ENCODE measurements at regions not wholly inside any gene's neighbourhood (a gene's known extent, or its start where the extent isn't known, plus 50 kb on each side); places are given as distances from the start of the nearest gene placed in this dataset.

- intact Hi-C loops (cut with micrococcal nuclease; ENCODE audit: unreplicated experiment), result no loop called here
- H3K4me1 ChIP-seq (ENCODE audit: control insufficient read depth, insufficient read depth, low read length), result no peaks in the 10 kb centered on the region
- ChIA-PET RAD21 (ENCODE audit: unreplicated experiment) (no interaction called here), SMC1A (ENCODE audit: uncharacterized antibody, unreplicated experiment) (no interaction called here), POLR2A (no interaction called here), CTCF (no interaction called here)
- BruUV-seq (replicated peaks), result no TSS peak
- H3K4me3 ChIP-seq, result no peak overlapping the region
- H3K9me3 ChIP-seq (replicated peaks; ENCODE audit: control insufficient read depth, insufficient read depth, low read length), result no peaks in the 10 kb centered on the region
- 47% methylated on average over 7 of the region's 7 CpGs for WGBS (ENCODE audit: insufficient coverage, insufficient replicate concordance, low lambda C conversion rate, missing lambda C conversion rate)
- no peaks in the 10 kb centered on the region for H4K20me1 ChIP-seq (ENCODE audit: control insufficient read depth, insufficient read depth)
- FAIRE-seq, result no peak
- no peak for ATAC-seq
- no peaks in the 10 kb centered on the region for H3K79me2 ChIP-seq (ENCODE audit: control insufficient read depth, insufficient read depth, low read length)
- H2AFZ ChIP-seq (ENCODE audit: control insufficient read depth, low read depth, low read length), result no peak overlapping the region
- no peak overlapping the region for H3K9ac ChIP-seq (ENCODE audit: control insufficient read depth, insufficient read depth, low read length)
- no peaks in the 10 kb centered on the region for H3K27me3 ChIP-seq (replicated peaks in 1 of 2; ENCODE audit: control insufficient read depth in 2 of 2, insufficient read depth in 2 of 2, low read length in 1 of 2)
- no peak for DNase-seq (ENCODE audit: low read depth, low spot score)
- TF ChIP-seq SPI1 (IDR thresholded peaks at IDR 0.05; ENCODE audit: borderline replicate concordance, insufficient read depth, low read depth, low read length), result no peak
- no peaks in the 10 kb centered on the region for H3K36me3 ChIP-seq (ENCODE audit: control insufficient read depth in 2 of 2, insufficient read depth in 2 of 2, low read length in 1 of 2)
- H3K27ac ChIP-seq (ENCODE audit: control insufficient read depth, insufficient read depth), result no peak overlapping the region
- no peak overlapping the region for H3K4me2 ChIP-seq (ENCODE audit: control insufficient read depth, insufficient read depth)
- in situ Hi-C loops (cut with MboI), result no loop called here
Measured at GRCh38 chr15:36362509-36362915, 216.9 kb upstream of the CDIN1 start.

- Histone ChIP-seq H3K27me3 (replicated peaks in 1 of 2; ENCODE audit: control insufficient read depth in 2 of 2, insufficient read depth in 2 of 2, low read length in 1 of 2) (no peaks in the 10 kb centered on the region), H3K4me1 (ENCODE audit: control insufficient read depth, insufficient read depth, low read length) (no peaks in the 10 kb centered on the region), H3K36me3 (ENCODE audit: control insufficient read depth in 2 of 2, insufficient read depth in 2 of 2, low read length in 1 of 2) (no peaks in the 10 kb centered on the region), H3K9ac (ENCODE audit: control insufficient read depth, insufficient read depth, low read length) (no peak overlapping the region), H2AFZ (ENCODE audit: control insufficient read depth, low read depth, low read length) (no peak overlapping the region), H3K79me2 (ENCODE audit: control insufficient read depth, insufficient read depth, low read length) (no peaks in the 10 kb centered on the region), H3K4me3 (no peak overlapping the region), H3K9me3 (replicated peaks; ENCODE audit: control insufficient read depth, insufficient read depth, low read length) (no peaks in the 10 kb centered on the region), H3K4me2 (ENCODE audit: control insufficient read depth, insufficient read depth) (no peak overlapping the region), H3K27ac (ENCODE audit: control insufficient read depth, insufficient read depth) (no peak overlapping the region), H4K20me1 (ENCODE audit: control insufficient read depth, insufficient read depth) (no peaks in the 10 kb centered on the region)
- DNase-seq (ENCODE audit: low read depth, low spot score) (no peak), ATAC-seq (no peak), FAIRE-seq (no peak)
- in situ Hi-C loops (cut with MboI) (no loop called here), intact Hi-C loops (cut with micrococcal nuclease; ENCODE audit: unreplicated experiment) (no loop called here)
- no TSS peak for BruUV-seq (replicated peaks)
- WGBS (ENCODE audit: insufficient coverage, insufficient replicate concordance, low lambda C conversion rate, missing lambda C conversion rate), result 35% methylated on average over 4 of the region's 4 CpGs
- SMC1A ChIA-PET (ENCODE audit: uncharacterized antibody, unreplicated experiment), result no interaction called here
- POLR2A ChIA-PET, result no interaction called here
- RAD21 ChIA-PET (ENCODE audit: unreplicated experiment), result no interaction called here
- CTCF ChIA-PET, result no interaction called here
- no peak for TF ChIP-seq SIN3A (IDR thresholded peaks at IDR 0.05; ENCODE audit: low read depth, low read length)
- TF ChIP-seq SREBF1 (IDR thresholded peaks at IDR 0.05; ENCODE audit: low read length), result no peak
- TF ChIP-seq MYC (IDR thresholded peaks at IDR 0.05; ENCODE audit: insufficient read depth, insufficient read length, insufficient replicate concordance, low read length, severe bottlenecking), result no peak
- no peak for TF ChIP-seq YBX1 (IDR thresholded peaks at IDR 0.05)
- no peak for TF ChIP-seq TBL1XR1 (IDR thresholded peaks at IDR 0.05; ENCODE audit: low read depth, low read length)
- no peak for TF ChIP-seq POLR2AphosphoS2 (IDR thresholded peaks at IDR 0.05; ENCODE audit: low read depth, low read length)
- no peak for TF ChIP-seq MTA3 (IDR thresholded peaks at IDR 0.05; ENCODE audit: borderline replicate concordance, low read length)
- no peak for TF ChIP-seq REST (IDR thresholded peaks at IDR 0.05; ENCODE audit: low read depth, low read length)
- TF ChIP-seq NFYB (IDR thresholded peaks at IDR 0.05; ENCODE audit: insufficient read depth, low read depth, low read length), result no peak
- TF ChIP-seq ZZZ3 (IDR thresholded peaks at IDR 0.05; ENCODE audit: control insufficient read depth, insufficient read length, low read depth), result no peak
- no peak for TF ChIP-seq CREB1 (IDR thresholded peaks at IDR 0.05; ENCODE audit: low read depth)
- TF ChIP-seq ETV6 (conservative IDR thresholded peaks at IDR 0.05 in 1 of 2, IDR thresholded peaks at IDR 0.05 in 1 of 2; ENCODE audit: borderline replicate concordance in 1 of 2, low read depth in 1 of 2), result no peak
- TF ChIP-seq MEF2B (IDR thresholded peaks at IDR 0.05; ENCODE audit: partially characterized antibody, poor library complexity, severe bottlenecking), result no peak
- TF ChIP-seq IRF3 (IDR thresholded peaks at IDR 0.05), result no peak
Measured at GRCh38 chr15:36363335-36363734, 216.1 kb upstream of the CDIN1 start.

Data from GM12878 (cell line).